Gastroesophageal sphincter (tissue), 4 donors: ENCODE measurements at regions not wholly inside any gene's neighbourhood (a gene's known extent, or its start where the extent isn't known, plus 50 kb on each side); places are given as distances from the start of the nearest gene placed in this dataset.

Source experiments
- ATAC-seq: fragments of 150-250 bp; one replicate; pipeline ENCODE4 v1.9.1; 2016; ENCODE audit warnings: mild to moderate bottlenecking, moderate library complexity
- H3K27ac ChIP-seq, 4 donors: fragments of 200-600 bp; sonication (generic) in 3 of 4; 1 replicate in 3 of 4; 2 replicates in 1 of 4; pipeline ENCODE4 v1.5.1; 2016 to 2019
- H3K27me3 ChIP-seq: fragments of 200-600 bp; sonication (generic); one replicate; pipeline ENCODE4 v1.5.1; 2019
- H3K36me3 ChIP-seq, 2 donors: fragments of 200-600 bp; sonication (generic); one replicate each; pipeline ENCODE4 v1.5.1; 2019; ENCODE audit warnings: control low read depth in 1 of 2
- H3K4me1 ChIP-seq, 3 donors: fragments of 200-600 bp; sonication (generic); 1 replicate in 2 of 3; 2 replicates in 1 of 3; pipeline ENCODE4 v1.5.1; 2016 to 2019; ENCODE audit warnings: control low read depth in 2 of 3
- H3K4me3 ChIP-seq, 2 donors: fragments of 200-600 bp; sonication (generic); one replicate each; pipeline ENCODE4 v1.5.1; 2019; ENCODE audit warnings: mild to moderate bottlenecking in 1 of 2, moderate library complexity in 1 of 2
- H3K9me3 ChIP-seq, 3 donors: fragments of 200-600 bp; sonication (generic); one replicate each; pipeline ENCODE4 v1.5.1; 2017 to 2019; ENCODE audit warnings: control low read depth in 2 of 3
- EP300 ChIP-seq: sonication (generic); formaldehyde crosslinking; IDR thresholded peaks from one replicate; pipeline ENCODE4 v1.6.1; 2017; ENCODE audit warnings: antibody characterized with exemption, mild to moderate bottlenecking
- POLR2A ChIP-seq, 2 donors: fragments of 450-650 bp; IDR thresholded peaks; one replicate each; pipeline ENCODE4 v1.6.1; 2017; ENCODE audit warnings: antibody characterized with exemption in 2 of 2, mild to moderate bottlenecking in 2 of 2, moderate library complexity in 1 of 2
- POLR2AphosphoS5 ChIP-seq: sonication (generic); formaldehyde crosslinking; IDR thresholded peaks from one replicate; pipeline ENCODE4 v1.6.1; 2017; ENCODE audit warnings: antibody characterized with exemption
- WGBS, 2 donors: methylation state at CpG; one replicate each; pipeline ENCODE4 v1.1.5; 2018; ENCODE audit warnings: low coverage in 1 of 2; 5-methylcytosine and 5-hydroxymethylcytosine counted together
- TF ChIP-seq, protein P1 (sequence below), 4 experiments: fragments of 200-600 bp in 2 of 4; fragments of 450-650 bp in 2 of 4; sonication (generic) in 1 of 4; IDR thresholded peaks; one replicate each; pipeline ENCODE4 v1.5.1; 2017 to 2019; ENCODE audit warnings: antibody characterized with exemption in 4 of 4, mild to moderate bottlenecking in 2 of 4, moderate library complexity in 2 of 4

DNA sequence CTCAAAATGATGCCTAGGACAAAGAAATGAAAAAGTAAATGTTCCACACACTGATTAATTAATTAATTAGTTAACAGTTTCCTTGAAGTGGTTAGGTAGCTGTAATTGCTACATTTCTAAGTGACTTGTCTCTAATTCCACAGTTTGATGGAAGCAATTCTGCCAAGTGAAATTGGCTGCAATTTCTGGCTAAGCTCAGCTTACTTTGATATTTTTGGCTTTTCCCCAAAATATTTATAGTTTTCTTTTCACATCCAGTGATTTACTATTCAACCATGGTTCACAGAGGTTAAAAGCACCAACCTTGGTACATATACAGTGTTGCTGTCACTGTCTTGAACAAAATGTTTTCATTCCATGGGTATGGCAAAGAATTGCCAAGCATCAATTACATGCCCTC, 459.5 kb upstream of the CDH20 start:
- Histone ChIP-seq H3K4me1 (no peaks in the 10 kb centered on the region), H3K4me3 (no peak overlapping the region), H3K27ac (no peak overlapping the region), H3K36me3 (no peaks in the 10 kb centered on the region), H3K9me3 (no peaks in the 10 kb centered on the region), H3K27me3 (no peaks in the 10 kb centered on the region)
- TF ChIP-seq, protein P1, sequence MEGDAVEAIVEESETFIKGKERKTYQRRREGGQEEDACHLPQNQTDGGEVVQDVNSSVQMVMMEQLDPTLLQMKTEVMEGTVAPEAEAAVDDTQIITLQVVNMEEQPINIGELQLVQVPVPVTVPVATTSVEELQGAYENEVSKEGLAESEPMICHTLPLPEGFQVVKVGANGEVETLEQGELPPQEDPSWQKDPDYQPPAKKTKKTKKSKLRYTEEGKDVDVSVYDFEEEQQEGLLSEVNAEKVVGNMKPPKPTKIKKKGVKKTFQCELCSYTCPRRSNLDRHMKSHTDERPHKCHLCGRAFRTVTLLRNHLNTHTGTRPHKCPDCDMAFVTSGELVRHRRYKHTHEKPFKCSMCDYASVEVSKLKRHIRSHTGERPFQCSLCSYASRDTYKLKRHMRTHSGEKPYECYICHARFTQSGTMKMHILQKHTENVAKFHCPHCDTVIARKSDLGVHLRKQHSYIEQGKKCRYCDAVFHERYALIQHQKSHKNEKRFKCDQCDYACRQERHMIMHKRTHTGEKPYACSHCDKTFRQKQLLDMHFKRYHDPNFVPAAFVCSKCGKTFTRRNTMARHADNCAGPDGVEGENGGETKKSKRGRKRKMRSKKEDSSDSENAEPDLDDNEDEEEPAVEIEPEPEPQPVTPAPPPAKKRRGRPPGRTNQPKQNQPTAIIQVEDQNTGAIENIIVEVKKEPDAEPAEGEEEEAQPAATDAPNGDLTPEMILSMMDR (IDR thresholded peaks at IDR 0.05) = no peak
- no peak for ATAC-seq

DNA sequence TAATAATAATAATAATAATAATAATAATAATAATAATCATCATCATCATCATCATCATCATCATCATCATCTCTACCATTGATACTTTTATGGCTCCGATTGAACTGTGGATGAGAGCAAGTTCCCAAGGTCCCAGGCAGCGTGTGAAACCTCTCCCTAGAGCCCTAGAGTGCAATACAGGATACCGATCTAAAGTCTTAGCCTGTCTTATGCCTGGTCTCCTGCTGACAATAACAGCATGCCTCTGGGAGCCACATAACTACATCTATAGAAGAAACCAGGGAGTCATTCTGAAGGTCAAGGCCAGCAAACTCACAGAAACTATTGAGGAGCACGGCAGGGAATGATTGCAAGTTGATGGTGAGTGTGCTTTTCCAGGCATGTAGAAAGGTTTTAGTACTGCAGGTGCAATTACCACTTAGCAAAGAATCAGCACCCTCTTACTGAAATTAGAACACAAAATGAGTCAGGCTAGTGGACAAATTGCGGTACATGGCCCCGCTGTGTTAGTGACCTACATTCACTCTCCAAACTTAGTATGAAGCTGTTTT, 457.2 kb upstream of the CDH20 start:
- ATAC-seq = no peak
- Histone ChIP-seq H3K4me1 (no peaks in the 10 kb centered on the region), H3K36me3 (no peaks in the 10 kb centered on the region), H3K27ac (no peak overlapping the region), H3K9me3 (no peaks in the 10 kb centered on the region), H3K27me3 (no peaks in the 10 kb centered on the region), H3K4me3 (no peak overlapping the region)
- TF ChIP-seq EP300 (no peak), POLR2A (IDR thresholded peaks at IDR 0.05) (no peak), POLR2AphosphoS5 (no peak)
- TF ChIP-seq, protein P1 (IDR thresholded peaks at IDR 0.05) = no peak
- 83 to 100% methylated on average over 1 to 5 of the region's 6 CpGs for WGBS, 2 donors

DNA sequence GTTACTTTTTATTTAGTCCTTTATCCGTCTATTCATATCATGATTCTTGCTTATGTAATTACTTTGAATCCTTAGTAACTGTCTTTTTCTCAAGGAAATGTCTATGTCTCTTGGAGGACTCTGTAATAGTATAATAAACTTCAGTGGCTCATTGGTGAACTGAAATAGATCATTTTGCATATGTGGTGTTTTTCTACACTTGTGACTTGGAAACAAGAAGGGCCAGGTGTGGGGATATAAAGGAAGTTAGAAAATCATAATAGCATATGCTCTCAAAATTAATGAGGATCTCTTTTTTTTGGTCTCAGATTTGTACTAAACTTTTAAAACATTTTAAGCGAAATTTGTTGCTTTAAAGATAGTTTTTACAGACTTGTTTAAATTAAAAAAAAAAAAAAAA, 453.0 kb upstream of the CDH20 start:
- H3K27me3 ChIP-seq = no peaks in the 10 kb centered on the region
- H3K4me1 ChIP-seq = no peaks in the 10 kb centered on the region
- no peak overlapping the region for H3K4me3 ChIP-seq
- TF ChIP-seq EP300 (no peak), POLR2AphosphoS5 (no peak), POLR2A (IDR thresholded peaks at IDR 0.05) (no peak)
- TF ChIP-seq, protein P1 (IDR thresholded peaks at IDR 0.05) = no peak
- ATAC-seq = no peak
- H3K9me3 ChIP-seq = no peaks in the 10 kb centered on the region
- no peaks in the 10 kb centered on the region for H3K36me3 ChIP-seq
- WGBS, 2 donors = 69 to 79% methylated on average over 2 of the region's 2 CpGs
- H3K27ac ChIP-seq = no peak overlapping the region

DNA sequence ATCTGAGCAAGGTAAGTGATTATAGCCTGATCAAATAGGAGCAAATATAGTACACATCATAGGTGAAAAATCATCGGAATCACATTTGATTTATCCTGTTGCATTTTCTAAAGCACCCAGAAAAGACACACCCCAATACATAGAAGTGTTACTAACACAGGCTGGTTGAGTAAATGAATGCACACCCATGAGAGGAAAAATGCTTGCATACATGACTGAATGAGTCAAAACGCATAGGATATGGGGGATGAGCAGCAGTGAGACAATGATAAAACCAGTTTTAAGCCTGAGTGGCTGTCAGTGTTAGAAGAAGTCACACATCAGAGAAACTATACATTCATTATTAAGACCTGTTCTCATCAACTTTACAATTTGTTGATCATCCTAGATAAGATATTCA, 449.6 kb upstream of the CDH20 start:
- TF ChIP-seq, protein P1 (IDR thresholded peaks at IDR 0.05) = no peak
- TF ChIP-seq POLR2AphosphoS5 (no peak), EP300 (no peak), POLR2A (IDR thresholded peaks at IDR 0.05) (no peak)
- no peaks in the 10 kb centered on the region for H3K9me3 ChIP-seq
- no peaks in the 10 kb centered on the region for H3K4me1 ChIP-seq
- no peaks in the 10 kb centered on the region for H3K36me3 ChIP-seq
- no peak for ATAC-seq
- H3K27ac ChIP-seq = no peak overlapping the region
- no peaks in the 10 kb centered on the region for H3K27me3 ChIP-seq
- H3K4me3 ChIP-seq = no peak overlapping the region
- 88 to 89% methylated on average over 2 of the region's 2 CpGs for WGBS, 2 donors

DNA sequence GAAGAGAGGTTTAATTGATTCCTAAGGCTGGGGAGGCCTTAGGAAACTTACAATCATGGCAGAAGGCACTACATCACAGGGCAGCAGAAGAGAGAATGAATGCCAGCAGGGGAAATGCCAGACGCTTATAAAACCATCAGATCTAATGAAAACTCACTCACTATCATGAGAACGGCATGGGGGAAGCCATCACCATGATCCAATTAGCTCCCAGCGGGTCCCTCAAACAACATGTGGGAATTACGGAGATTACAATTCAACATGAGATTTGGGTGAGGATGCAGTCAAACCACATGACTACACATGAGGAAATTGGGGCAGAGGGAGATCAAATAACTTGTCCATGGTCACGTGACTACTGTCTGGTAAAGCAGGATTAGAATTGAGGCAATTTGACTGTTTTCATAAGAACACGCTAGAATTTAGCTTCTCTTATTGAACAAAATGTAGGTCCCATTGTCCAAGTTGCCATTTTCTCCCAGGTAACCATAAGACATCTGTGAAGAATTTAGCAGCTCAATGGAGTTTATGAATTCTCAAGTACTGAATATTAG, 445.1 kb upstream of the CDH20 start:
- no peak for ATAC-seq
- H3K27ac ChIP-seq = no peak overlapping the region
- H3K4me1 ChIP-seq = no peaks in the 10 kb centered on the region
- H3K36me3 ChIP-seq = no peaks in the 10 kb centered on the region
- H3K4me3 ChIP-seq = no peak overlapping the region
- WGBS, 2 donors = 83 to 93% methylated on average over 5 to 6 of the region's 6 CpGs
- no peaks in the 10 kb centered on the region for H3K27me3 ChIP-seq
- TF ChIP-seq, protein P1 (IDR thresholded peaks at IDR 0.05) = no peak
- no peak for TF ChIP-seq POLR2AphosphoS5
- TF ChIP-seq POLR2A (IDR thresholded peaks at IDR 0.05) = no peak
- TF ChIP-seq EP300 = no peak
- H3K9me3 ChIP-seq = no peaks in the 10 kb centered on the region
